Osteocyte (in vitro differentiated cells): ENCODE measurements at regions not wholly inside any gene's neighbourhood (a gene's known extent, or its start where the extent isn't known, plus 50 kb on each side); places are given as distances from the start of the nearest gene placed in this dataset.

Experiments
- DNase-seq: peaks from one replicate; pipeline ENCODE4 v3.0.0; 2021; ENCODE audit warnings: mixed read lengths; ENCODE audit not compliant: unreplicated experiment; ENCODE audit errors: extremely low spot score
- H3K27ac Mint-ChIP-seq: one replicate; pipeline ENCODE4 v1.8.0; 2021; ENCODE audit warnings: mild to moderate bottlenecking, mixed read lengths; ENCODE audit not compliant: unreplicated experiment
- H3K27me3 Mint-ChIP-seq: one replicate; pipeline ENCODE4 v1.8.0; 2021; ENCODE audit warnings: mixed read lengths; ENCODE audit not compliant: unreplicated experiment
- H3K36me3 Mint-ChIP-seq: one replicate; pipeline ENCODE4 v1.8.0; 2021; ENCODE audit warnings: mixed read lengths; ENCODE audit not compliant: unreplicated experiment
- H3K4me1 Mint-ChIP-seq: one replicate; pipeline ENCODE4 v1.8.0; 2021; ENCODE audit warnings: mixed read lengths; ENCODE audit not compliant: unreplicated experiment
- H3K4me3 Mint-ChIP-seq: one replicate; pipeline ENCODE4 v1.8.0; 2021; ENCODE audit warnings: mild to moderate bottlenecking, moderate library complexity, mixed read lengths; ENCODE audit not compliant: unreplicated experiment
- H3K9me3 Mint-ChIP-seq: one replicate; pipeline ENCODE4 v1.8.0; 2021; ENCODE audit warnings: mixed read lengths; ENCODE audit not compliant: unreplicated experiment
- TF ChIP-seq, protein P1 (sequence below): fragments of 200-600 bp; sonication (generic); IDR thresholded peaks from 2 replicates; pipeline ENCODE4 v1.5.0; 2021; ENCODE audit warnings: antibody characterized with exemption, mild to moderate bottlenecking, moderate library complexity

DNA sequence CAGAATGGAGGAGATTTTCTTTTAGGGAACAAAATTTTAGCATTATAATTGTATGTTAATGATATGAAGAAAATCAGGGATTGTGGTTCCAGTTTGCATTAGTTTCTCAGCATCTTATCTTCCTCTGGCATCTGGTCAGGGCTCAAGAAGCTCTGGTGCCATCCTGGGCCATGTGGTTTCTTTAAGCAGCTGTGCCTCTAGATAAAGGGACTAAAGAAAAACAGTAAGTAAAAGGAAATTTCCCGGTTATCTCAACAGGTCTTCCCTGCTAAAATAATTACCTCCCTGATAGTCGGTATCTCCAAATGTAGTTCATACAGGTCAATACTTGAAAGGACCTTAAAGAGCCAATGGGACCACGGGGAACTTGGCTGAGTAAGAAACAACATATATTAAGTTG, 375.1 kb upstream of the RBMS3 start:
- no peak overlapping the region for H3K27ac Mint-ChIP-seq
- no peaks in the 10 kb centered on the region for H3K36me3 Mint-ChIP-seq
- TF ChIP-seq, protein P1, sequence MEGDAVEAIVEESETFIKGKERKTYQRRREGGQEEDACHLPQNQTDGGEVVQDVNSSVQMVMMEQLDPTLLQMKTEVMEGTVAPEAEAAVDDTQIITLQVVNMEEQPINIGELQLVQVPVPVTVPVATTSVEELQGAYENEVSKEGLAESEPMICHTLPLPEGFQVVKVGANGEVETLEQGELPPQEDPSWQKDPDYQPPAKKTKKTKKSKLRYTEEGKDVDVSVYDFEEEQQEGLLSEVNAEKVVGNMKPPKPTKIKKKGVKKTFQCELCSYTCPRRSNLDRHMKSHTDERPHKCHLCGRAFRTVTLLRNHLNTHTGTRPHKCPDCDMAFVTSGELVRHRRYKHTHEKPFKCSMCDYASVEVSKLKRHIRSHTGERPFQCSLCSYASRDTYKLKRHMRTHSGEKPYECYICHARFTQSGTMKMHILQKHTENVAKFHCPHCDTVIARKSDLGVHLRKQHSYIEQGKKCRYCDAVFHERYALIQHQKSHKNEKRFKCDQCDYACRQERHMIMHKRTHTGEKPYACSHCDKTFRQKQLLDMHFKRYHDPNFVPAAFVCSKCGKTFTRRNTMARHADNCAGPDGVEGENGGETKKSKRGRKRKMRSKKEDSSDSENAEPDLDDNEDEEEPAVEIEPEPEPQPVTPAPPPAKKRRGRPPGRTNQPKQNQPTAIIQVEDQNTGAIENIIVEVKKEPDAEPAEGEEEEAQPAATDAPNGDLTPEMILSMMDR: no peak
- no peaks in the 10 kb centered on the region for H3K27me3 Mint-ChIP-seq
- DNase-seq: no peak
- H3K4me3 Mint-ChIP-seq: no peak overlapping the region
- no peaks in the 10 kb centered on the region for H3K9me3 Mint-ChIP-seq
- no peaks in the 10 kb centered on the region for H3K4me1 Mint-ChIP-seq

DNA sequence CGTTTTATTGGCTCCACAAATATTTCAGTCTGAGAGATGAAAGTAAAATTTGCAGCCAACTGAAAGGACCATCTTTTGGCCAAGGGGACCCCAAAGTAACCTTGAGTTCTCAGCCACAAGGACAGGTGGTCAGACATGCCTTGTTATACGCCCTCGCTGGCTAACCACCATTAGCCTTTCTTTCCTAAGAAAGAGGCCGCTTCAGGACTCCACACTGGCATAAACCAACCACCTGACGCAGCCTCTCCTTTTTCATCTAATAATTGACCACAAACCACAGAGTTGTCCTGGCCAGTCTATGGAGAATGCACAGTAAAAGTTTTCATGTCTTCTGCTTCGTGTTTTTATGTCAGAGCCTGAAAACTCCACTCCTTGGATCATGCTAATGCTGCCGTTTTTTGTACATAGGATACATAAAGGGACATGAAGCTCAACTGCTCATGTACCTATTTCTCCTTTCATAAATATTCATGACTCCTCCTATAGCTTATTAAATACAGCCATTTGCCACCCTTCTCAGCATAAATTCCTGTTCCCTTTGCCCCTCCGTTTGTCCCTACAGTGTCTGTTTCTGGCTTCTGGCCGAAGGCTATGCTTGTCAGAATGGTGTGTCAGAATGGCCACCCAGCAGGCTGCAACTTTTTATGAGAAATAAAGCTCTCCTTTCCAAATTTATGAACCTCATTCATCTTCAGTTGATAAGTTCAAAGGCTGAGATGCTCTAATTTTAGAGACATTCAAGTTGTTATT, 374.1 kb upstream of the RBMS3 start:
- Mint-ChIP-seq H3K27ac (no peak overlapping the region), H3K4me1 (no peaks in the 10 kb centered on the region), H3K9me3 (no peaks in the 10 kb centered on the region), H3K27me3 (no peaks in the 10 kb centered on the region), H3K4me3 (no peak overlapping the region), H3K36me3 (no peaks in the 10 kb centered on the region)
- DNase-seq: no peak
- TF ChIP-seq, protein P1: no peak

DNA sequence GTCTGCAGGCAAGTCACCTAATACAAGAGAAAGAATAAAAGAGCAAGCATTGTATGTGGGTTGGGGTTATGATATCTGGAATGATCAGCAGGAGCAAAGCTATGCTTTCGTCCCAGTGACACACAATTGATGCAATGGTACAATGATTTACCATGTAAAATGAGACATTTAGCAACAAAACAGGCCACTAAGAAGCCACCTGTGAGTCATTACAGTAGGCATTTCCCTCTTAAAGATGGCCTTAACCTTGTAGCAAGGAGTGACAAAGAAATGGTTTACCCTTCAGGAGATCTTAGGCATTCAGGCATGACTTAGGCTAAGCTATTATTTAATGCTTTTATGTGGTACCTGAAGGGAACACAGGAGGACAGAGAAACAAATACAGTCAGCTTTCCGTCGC, 373.3 kb upstream of the RBMS3 start:
- no peaks in the 10 kb centered on the region for H3K4me1 Mint-ChIP-seq
- TF ChIP-seq, protein P1: no peak
- H3K36me3 Mint-ChIP-seq: no peaks in the 10 kb centered on the region
- no peaks in the 10 kb centered on the region for H3K9me3 Mint-ChIP-seq
- no peaks in the 10 kb centered on the region for H3K27me3 Mint-ChIP-seq
- no peak overlapping the region for H3K27ac Mint-ChIP-seq
- no peak overlapping the region for H3K4me3 Mint-ChIP-seq
- DNase-seq: no peak

DNA sequence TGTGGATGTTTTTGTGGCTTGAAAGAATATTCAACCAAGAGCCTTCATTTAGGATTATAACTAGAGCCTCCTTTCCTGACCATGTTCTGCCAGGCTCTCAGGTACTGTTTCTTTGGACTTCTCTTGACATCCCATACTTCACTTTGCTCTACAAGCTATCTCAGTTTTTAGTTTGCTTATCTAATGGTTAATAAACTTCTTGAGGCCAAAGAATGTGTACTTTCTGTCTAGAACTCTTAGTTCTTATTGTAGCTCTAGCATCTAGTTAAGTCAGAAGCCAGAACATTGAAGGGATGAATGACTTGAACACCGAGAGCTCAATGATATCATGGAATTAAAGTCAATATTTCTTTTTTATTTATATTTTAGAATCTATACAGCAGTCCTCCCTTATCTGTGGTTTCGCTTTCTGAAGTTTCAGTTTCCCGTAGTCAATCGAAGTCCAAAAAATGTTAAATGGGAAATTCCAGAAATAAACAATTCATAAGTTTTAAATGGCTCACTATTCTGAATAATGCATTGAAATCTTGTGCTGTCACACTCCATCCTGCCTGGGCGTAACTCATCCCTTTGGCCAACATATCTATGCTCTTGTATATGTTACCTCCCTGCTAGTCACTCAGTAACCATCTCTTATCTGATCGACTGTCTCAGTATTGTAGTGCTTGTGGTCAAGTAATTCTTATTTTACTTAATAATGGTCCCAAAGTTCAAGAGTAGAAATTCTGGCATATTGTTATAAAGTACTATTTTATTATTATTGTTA, 368.6 kb upstream of the RBMS3 start:
- H3K9me3 Mint-ChIP-seq: no peaks in the 10 kb centered on the region
- no peak for DNase-seq
- TF ChIP-seq, protein P1: no peak
- H3K36me3 Mint-ChIP-seq: no peaks in the 10 kb centered on the region
- H3K4me1 Mint-ChIP-seq: peaks cover 16% of the 10 kb centered on the region
- no peak overlapping the region for H3K4me3 Mint-ChIP-seq
- H3K27ac Mint-ChIP-seq: no peak overlapping the region
- peaks cover 2% of the 10 kb centered on the region for H3K27me3 Mint-ChIP-seq

DNA sequence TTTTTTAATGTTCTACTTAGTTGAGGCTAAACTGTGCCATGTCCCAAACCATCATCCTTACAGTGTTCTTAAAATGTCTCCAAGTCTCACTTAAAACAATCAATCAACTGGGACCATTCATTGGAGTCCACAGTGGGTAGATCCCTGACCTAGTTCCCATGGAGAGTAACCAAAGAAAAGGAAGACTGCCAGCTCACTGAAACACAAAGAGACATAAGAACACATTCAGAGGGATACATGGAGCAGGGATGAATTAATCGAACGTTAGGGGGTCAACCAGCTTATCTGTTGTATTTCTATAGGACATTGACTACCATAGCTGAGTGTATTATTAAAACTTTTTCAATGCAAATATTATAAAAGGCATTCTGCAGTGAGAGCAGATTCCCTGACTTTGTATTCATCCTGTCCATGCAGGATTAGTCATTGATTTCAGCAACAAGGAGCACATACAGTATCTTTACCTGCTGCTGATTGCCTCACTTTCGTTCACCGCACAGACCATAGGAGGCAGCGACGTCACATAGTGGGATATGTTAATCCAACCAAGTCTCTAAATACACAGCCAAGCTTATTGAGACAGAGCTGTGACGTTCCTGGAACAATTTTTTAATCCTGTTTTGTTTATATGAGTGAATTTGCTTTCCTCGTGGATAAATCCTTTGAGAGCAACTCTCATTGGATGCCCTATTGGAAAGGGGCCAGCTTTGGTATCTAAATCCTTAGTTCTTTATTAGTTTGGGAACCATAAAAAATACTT, 364.9 kb upstream of the RBMS3 start:
- H3K27me3 Mint-ChIP-seq: peaks cover 2% of the 10 kb centered on the region

More for the DNA sequence above, 364.9 kb upstream of the RBMS3 start:
- no peak overlapping the region for H3K27ac Mint-ChIP-seq
- H3K4me1 Mint-ChIP-seq: peaks cover 16% of the 10 kb centered on the region
- DNase-seq: no peak
- TF ChIP-seq, protein P1: peak; percentile 54
- no peaks in the 10 kb centered on the region for H3K9me3 Mint-ChIP-seq
- no peaks in the 10 kb centered on the region for H3K36me3 Mint-ChIP-seq
- H3K4me3 Mint-ChIP-seq: peak overlapping the region; percentile 51
